Heart right ventricle (tissue), 16 donors: ENCODE measurements at regions not wholly inside any gene's neighbourhood (a gene's known extent, or its start where the extent isn't known, plus 50 kb on each side); places are given as distances from the start of the nearest gene placed in this dataset.

ENCODE experiments used
- ATAC-seq, 8 donors: fragments of 200-7000 bp; cut with Tn5 transposase; one replicate each; pipeline ENCODE4 v1.9.1; 2020; ENCODE audit warnings: mild to moderate bottlenecking in 8 of 8, moderate library complexity in 8 of 8, moderate number of reproducible peaks in 1 of 8
- DNase-seq, 2 donors: peaks; one replicate each; pipeline ENCODE4 v3.0.0-alpha.2; 2020
- H3K27ac ChIP-seq, 10 donors: fragments of 200-600 bp; sonication (generic) in 2 of 10; one replicate each; pipeline versions ENCODE4 v1.5.0 to v1.8.0; 2020 to 2022; ENCODE audit warnings: mild to moderate bottlenecking in 3 of 10
- H3K27me3 ChIP-seq, 7 donors: fragments of 200-600 bp; one replicate each; pipeline ENCODE4 v1.8.0; 2021 to 2022; ENCODE audit warnings: mild to moderate bottlenecking in 2 of 7
- H3K36me3 ChIP-seq, 9 donors: fragments of 200-600 bp; sonication (generic) in 1 of 9; one replicate each; pipeline versions ENCODE4 v1.5.0 to v1.8.0; 2020 to 2022; ENCODE audit warnings: mild to moderate bottlenecking in 2 of 9
- H3K4me1 ChIP-seq, 9 donors: fragments of 200-600 bp; sonication (generic) in 1 of 9; one replicate each; pipeline versions ENCODE4 v1.5.0 to v1.8.0; 2020 to 2022; ENCODE audit warnings: mild to moderate bottlenecking in 4 of 9
- H3K4me3 ChIP-seq, 10 donors: fragments of 200-600 bp; sonication (generic) in 2 of 10; one replicate each; pipeline versions ENCODE4 v1.5.0 to v1.8.0; 2020 to 2022; ENCODE audit warnings: mild to moderate bottlenecking in 7 of 10, moderate library complexity in 2 of 10
- H3K9me3 ChIP-seq, 11 donors: fragments of 200-600 bp in 10 of 11; sonication (generic) in 2 of 11; one replicate each; pipeline versions ENCODE4 v1.5.0 to v1.8.0; 2013 to 2022; ENCODE audit warnings: mild to moderate bottlenecking in 2 of 11, control low read depth in 1 of 11, moderate library complexity in 1 of 11
- CTCF ChIP-seq, 9 donors: fragments of 200-600 bp; sonication (generic) in 2 of 9; IDR thresholded peaks; one replicate each; pipeline versions ENCODE4 v1.5.0 to v1.8.0; 2021 to 2022; ENCODE audit warnings: antibody characterized with exemption in 9 of 9, mild to moderate bottlenecking in 5 of 9, moderate library complexity in 1 of 9
- WGBS, 2 donors: extraction: QIAGEN DNeasy Blood & Tissue Kit; methylation state at CpG; one replicate each; pipeline ENCODE4 v1.1.7; 2013; ENCODE audit warnings: inconsistent platforms in 1 of 2; 5-methylcytosine and 5-hydroxymethylcytosine counted together
- intact Hi-C, 10 donors: fragments of 100-400 bp; cut with DNase I; formaldehyde crosslinking; loops; one replicate each; pipeline versions ENCODE4 v1.11.1 to v1.14.2; 2022
- donor health status: Arrhythmogenic right ventricular cardiomyopathy.
- donor health status: ischemic (EF 13 %, LVEDD 7.1; RV severe dilation, severe dysfunction).
- donor health status: healthy with polysubstance abuse.
- donor health status: DM: no; HTN: yes; CAD: no.
- donor health status: DM: no; HTN: no; CAD: no.
- donor health status: ischemic (EF 25% LVEDD 6.9; RV normal size, moderate dysfunction).
- donor health status: ischemic (EF 25% LVEDD 5.7; RV mildly dilated, moderate dysfunction).
- donor health status: healthy.
- donor health status: DM: yes; HTN: yes; CAD: no.
- donor health status: Ischemic cardiomyopathy.
- donor health status: ischemic (EF 35%, LVEDD 5.7; RV mildly dilated, moderate dysfunction).
- donor health status: nonischemic (EF 11% LVEDD 7.7; RV severe dilation, severe dysfunction).
- donor health status: DM: yes; HTN: yes; CAD: no.
- donor health status: PGD.
- donor health status: ischemic (EF 29% LVEDD 5.4; RV normal size, mild dysfunction).
- donor health status: nonischemic (EF 23%, LVEDD 6.1; RV moderate dilation, normal function).

- Histone ChIP-seq H3K36me3 (no peaks in the 10 kb centered on the region), H3K9me3 (no peaks in the 10 kb centered on the region), H3K4me1 (no peaks in the 10 kb centered on the region), H3K4me3 (no peak overlapping the region), H3K27me3 (no peaks in the 10 kb centered on the region), H3K27ac (no peak overlapping the region)
- no peak for TF ChIP-seq CTCF (IDR thresholded peaks at IDR 0.05)
- DNase-seq (no peak), ATAC-seq (no peak)
- intact Hi-C loops, result loop anchor here in 1 of 10 donors (10.0 kb wide), 1 partner anchor 52 kb away; no protein-coding TSS in a partner anchor
- 78 to 81% methylated on average over 2 of the region's 2 CpGs for WGBS, 2 donors
Measured at GRCh38 chr21:24153137-24153536, 1454.1 kb downstream of the MRPL39 start.

- Histone ChIP-seq H3K4me3 (no peak overlapping the region), H3K36me3 (no peaks in the 10 kb centered on the region), H3K9me3 (no peaks in the 10 kb centered on the region), H3K27me3 (no peaks in the 10 kb centered on the region), H3K4me1 (no peaks in the 10 kb centered on the region), H3K27ac (no peak overlapping the region)
- intact Hi-C loops, result loop anchor here in 1 of 10 donors (10.0 kb wide), 1 partner anchor 54 kb away; no protein-coding TSS in a partner anchor
- 48 to 76% methylated on average over 1 of the region's 1 CpG for WGBS, 2 donors
- no peak for ATAC-seq
- no peak for TF ChIP-seq CTCF (IDR thresholded peaks at IDR 0.05)
- no peak for DNase-seq
Measured at GRCh38 chr21:24150753-24151152, 1456.5 kb downstream of the MRPL39 start.

GRCh38 chr21:24148461-24148860 lies 1458.8 kb downstream of the MRPL39 start:
- intact Hi-C loops, result no loop called here
- no peak overlapping the region for H3K4me3 ChIP-seq
- no peak overlapping the region for H3K27ac ChIP-seq
- H3K9me3 ChIP-seq, result no peaks in the 10 kb centered on the region
- ATAC-seq (no peak), DNase-seq (no peak)
- H3K36me3 ChIP-seq, result no peaks in the 10 kb centered on the region
- no peaks in the 10 kb centered on the region for H3K4me1 ChIP-seq
- 88 to 95% methylated on average over 2 of the region's 2 CpGs for WGBS, 2 donors
- TF ChIP-seq CTCF (IDR thresholded peaks at IDR 0.05), result no peak
- no peaks in the 10 kb centered on the region for H3K27me3 ChIP-seq

- no peaks in the 10 kb centered on the region for H3K36me3 ChIP-seq
Measured at GRCh38 chr21:24147674-24148073, 1459.6 kb downstream of the MRPL39 start.

More at GRCh38 chr21:24147674-24148073, 1459.6 kb downstream of the MRPL39 start:
- no peak for TF ChIP-seq CTCF (IDR thresholded peaks at IDR 0.05)
- Histone ChIP-seq H3K27me3 (no peaks in the 10 kb centered on the region), H3K9me3 (no peaks in the 10 kb centered on the region), H3K4me3 (no peak overlapping the region), H3K4me1 (no peaks in the 10 kb centered on the region), H3K27ac (no peak overlapping the region)
- intact Hi-C loops, result no loop called here
- DNase-seq, result no peak
- ATAC-seq, result no peak
- WGBS, 2 donors, result 75 to 88% methylated on average over 3 of the region's 3 CpGs
